ENCODE measurements at regions not wholly inside any gene's neighbourhood (a gene's known extent, or its start where the extent isn't known, plus 50 kb on each side); places are given as distances from the start of the nearest gene placed in this dataset.

GRCh38 chr7:82690929-82691328 is 247.4 kb upstream of the CACNA2D1 start:
- TF ChIP-seq EZH2phosphoT487 (conservative IDR thresholded peaks at IDR 0.05; ENCODE audit: low read length) (no peak), CTCF (IDR thresholded peaks at IDR 0.05; ENCODE audit: insufficient read depth, low read length, poor library complexity, severe bottlenecking) (no peak)

DNA sequence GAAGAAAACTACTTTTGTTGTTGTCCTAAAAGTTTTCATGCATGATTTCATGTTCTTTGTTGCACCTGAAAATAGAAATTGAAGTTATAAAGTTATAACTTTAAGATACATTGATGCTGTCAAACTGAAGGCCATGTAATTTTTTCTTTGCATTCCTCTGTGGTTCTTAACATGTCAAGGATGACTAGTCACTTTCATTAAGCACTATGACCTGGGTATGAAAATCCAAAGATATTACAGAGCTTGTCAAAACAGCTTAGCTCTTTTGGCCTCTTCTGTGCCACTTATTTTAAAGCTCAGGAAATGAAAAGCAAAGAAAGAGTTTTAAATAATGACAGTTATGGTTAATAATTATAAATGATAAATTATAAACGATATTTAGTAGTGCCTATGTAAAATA is 241.6 kb upstream of the CACNA2D1 start:
- TF ChIP-seq EZH2phosphoT487 (conservative IDR thresholded peaks at IDR 0.05; ENCODE audit: low read length) = no peak
- no peak for TF ChIP-seq CTCF (IDR thresholded peaks at IDR 0.05; ENCODE audit: insufficient read depth, low read length, poor library complexity, severe bottlenecking)
- Histone ChIP-seq H3K9ac (ENCODE audit: low read length) (no peak overlapping the region), H3K79me2 (ENCODE audit: insufficient read depth, low read length) (no peaks in the 10 kb centered on the region), H4K20me1 (ENCODE audit: low read depth, low read length) (no peaks in the 10 kb centered on the region), H3K4me3 (ENCODE audit: insufficient read depth, low read length, poor library complexity, severe bottlenecking) (no peak overlapping the region), H3K27ac (ENCODE audit: low read depth, low read length) (no peak overlapping the region), H3K4me2 (ENCODE audit: low read depth, low read length, poor library complexity, severe bottlenecking) (no peak overlapping the region), H3K9me3 (ENCODE audit: insufficient read depth, low read length) (no peaks in the 10 kb centered on the region), H3K36me3 (ENCODE audit: low read length) (no peaks in the 10 kb centered on the region), H3F3A (ENCODE audit: insufficient read depth) (no peaks in the 10 kb centered on the region), H3K9me2 (replicated peaks; ENCODE audit: insufficient read depth, low read length) (no peaks in the 10 kb centered on the region), H2AFZ (ENCODE audit: low read depth, low read length, severe bottlenecking) (no peak overlapping the region), H3K27me3 (ENCODE audit: low read length) (no peaks in the 10 kb centered on the region)

More at GRCh38 chr7:82690929-82691328, 247.4 kb upstream of the CACNA2D1 start:
- no peaks in the 10 kb centered on the region for H3F3A ChIP-seq (ENCODE audit: insufficient read depth)
- no peaks in the 10 kb centered on the region for H3K27me3 ChIP-seq (ENCODE audit: low read length)
- no peak overlapping the region for H3K4me3 ChIP-seq (ENCODE audit: insufficient read depth, low read length, poor library complexity, severe bottlenecking)
- no peak overlapping the region for H3K9ac ChIP-seq (ENCODE audit: low read length)
- no peaks in the 10 kb centered on the region for H4K20me1 ChIP-seq (ENCODE audit: low read depth, low read length)
- H3K9me2 ChIP-seq (replicated peaks; ENCODE audit: insufficient read depth, low read length) = no peaks in the 10 kb centered on the region
- no peaks in the 10 kb centered on the region for H3K79me2 ChIP-seq (ENCODE audit: insufficient read depth, low read length)
- no peaks in the 10 kb centered on the region for H3K36me3 ChIP-seq (ENCODE audit: low read length)
- no peak overlapping the region for H3K4me2 ChIP-seq (ENCODE audit: low read depth, low read length, poor library complexity, severe bottlenecking)
- no peak overlapping the region for H3K27ac ChIP-seq (ENCODE audit: low read depth, low read length)
- no peak overlapping the region for H2AFZ ChIP-seq (ENCODE audit: low read depth, low read length, severe bottlenecking)
- H3K9me3 ChIP-seq (ENCODE audit: insufficient read depth, low read length) = no peaks in the 10 kb centered on the region

GRCh38 chr7:82678716-82679115 is 235.1 kb upstream of the CACNA2D1 start:
- no peak overlapping the region for H3K4me2 ChIP-seq (ENCODE audit: low read depth, low read length, poor library complexity, severe bottlenecking)
- no peak overlapping the region for H3K4me3 ChIP-seq (ENCODE audit: insufficient read depth, low read length, poor library complexity, severe bottlenecking)
- no peaks in the 10 kb centered on the region for H3K9me3 ChIP-seq (ENCODE audit: insufficient read depth, low read length)
- no peak overlapping the region for H3K9ac ChIP-seq (ENCODE audit: low read length)
- no peaks in the 10 kb centered on the region for H3F3A ChIP-seq (ENCODE audit: insufficient read depth)
- TF ChIP-seq EZH2phosphoT487 (conservative IDR thresholded peaks at IDR 0.05; ENCODE audit: low read length) = no peak
- no peak for TF ChIP-seq CTCF (IDR thresholded peaks at IDR 0.05; ENCODE audit: insufficient read depth, low read length, poor library complexity, severe bottlenecking)
- H4K20me1 ChIP-seq (ENCODE audit: low read depth, low read length) = no peaks in the 10 kb centered on the region
- no peak overlapping the region for H3K27ac ChIP-seq (ENCODE audit: low read depth, low read length)
- H3K9me2 ChIP-seq (replicated peaks; ENCODE audit: insufficient read depth, low read length) = no peaks in the 10 kb centered on the region
- no peaks in the 10 kb centered on the region for H3K79me2 ChIP-seq (ENCODE audit: insufficient read depth, low read length)
- no peaks in the 10 kb centered on the region for H3K27me3 ChIP-seq (ENCODE audit: low read length)
- H3K36me3 ChIP-seq (ENCODE audit: low read length) = no peaks in the 10 kb centered on the region
- no peak overlapping the region for H2AFZ ChIP-seq (ENCODE audit: low read depth, low read length, severe bottlenecking)
